ENCODE measurements at regions not wholly inside any gene's neighbourhood (a gene's known extent, or its start where the extent isn't known, plus 50 kb on each side); places are given as distances from the start of the nearest gene placed in this dataset.

DNA sequence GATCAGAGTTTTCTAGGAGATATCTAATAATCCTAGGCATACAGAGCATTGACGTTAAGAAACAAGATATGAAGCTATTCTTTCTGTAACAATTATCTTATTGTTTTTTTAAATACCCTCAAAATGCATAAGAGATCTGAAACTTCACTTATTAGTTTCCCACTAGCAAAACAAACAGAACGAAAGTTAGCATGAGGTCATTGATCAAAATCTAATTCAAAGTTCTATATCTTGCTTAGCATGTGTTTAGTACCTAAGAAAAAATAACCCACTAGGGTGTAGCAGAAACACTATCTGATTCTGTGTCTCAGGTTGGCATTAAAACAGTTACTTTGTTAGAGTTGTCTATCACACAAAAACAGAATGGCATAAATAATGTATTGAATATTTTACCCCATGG is 1288.4 kb downstream of the EPHA7 start:
- TF ChIP-seq POLR2AphosphoS5 (IDR thresholded peaks at IDR 0.05), result no peak
- TF ChIP-seq POLR2A (IDR thresholded peaks at IDR 0.05), result no peak
- TF ChIP-seq, protein P1, sequence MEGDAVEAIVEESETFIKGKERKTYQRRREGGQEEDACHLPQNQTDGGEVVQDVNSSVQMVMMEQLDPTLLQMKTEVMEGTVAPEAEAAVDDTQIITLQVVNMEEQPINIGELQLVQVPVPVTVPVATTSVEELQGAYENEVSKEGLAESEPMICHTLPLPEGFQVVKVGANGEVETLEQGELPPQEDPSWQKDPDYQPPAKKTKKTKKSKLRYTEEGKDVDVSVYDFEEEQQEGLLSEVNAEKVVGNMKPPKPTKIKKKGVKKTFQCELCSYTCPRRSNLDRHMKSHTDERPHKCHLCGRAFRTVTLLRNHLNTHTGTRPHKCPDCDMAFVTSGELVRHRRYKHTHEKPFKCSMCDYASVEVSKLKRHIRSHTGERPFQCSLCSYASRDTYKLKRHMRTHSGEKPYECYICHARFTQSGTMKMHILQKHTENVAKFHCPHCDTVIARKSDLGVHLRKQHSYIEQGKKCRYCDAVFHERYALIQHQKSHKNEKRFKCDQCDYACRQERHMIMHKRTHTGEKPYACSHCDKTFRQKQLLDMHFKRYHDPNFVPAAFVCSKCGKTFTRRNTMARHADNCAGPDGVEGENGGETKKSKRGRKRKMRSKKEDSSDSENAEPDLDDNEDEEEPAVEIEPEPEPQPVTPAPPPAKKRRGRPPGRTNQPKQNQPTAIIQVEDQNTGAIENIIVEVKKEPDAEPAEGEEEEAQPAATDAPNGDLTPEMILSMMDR (IDR thresholded peaks at IDR 0.05), result no peak

Data from breast epithelium (tissue), 3 donors.